Lung (tissue), 11 donors: ENCODE measurements at regions not wholly inside any gene's neighbourhood (a gene's known extent, or its start where the extent isn't known, plus 50 kb on each side); places are given as distances from the start of the nearest gene placed in this dataset.

Experiments used
- ATAC-seq: fragments of 200-7000 bp; cut with Tn5 transposase; one replicate; pipeline ENCODE4 v1.9.1; 2020; ENCODE audit warnings: moderate number of reproducible peaks; ENCODE audit not compliant: insufficient read depth, low FRiP score
- DNase-seq, 3 donors: peaks; one replicate each; pipeline ENCODE4 v3.0.0-alpha.2; 2013 to 2017
- H3K27ac ChIP-seq, 2 donors: one replicate each; pipeline ENCODE4 v1.5.1; 2013; ENCODE audit warnings: mild to moderate bottlenecking in 2 of 2, moderate library complexity in 2 of 2, control low read depth in 1 of 2, inconsistent platforms in 1 of 2, low read depth in 1 of 2, low read length in 1 of 2
- H3K27me3 ChIP-seq, 3 donors: one replicate each; pipeline ENCODE4 v1.5.1; 2013; ENCODE audit warnings: low read length in 2 of 3; ENCODE audit not compliant: control insufficient read depth in 3 of 3, insufficient read depth in 3 of 3
- H3K36me3 ChIP-seq, 4 donors: one replicate each; pipeline ENCODE4 v1.5.1; 2013; ENCODE audit warnings: low read length in 4 of 4, mild to moderate bottlenecking in 1 of 4, moderate library complexity in 1 of 4; ENCODE audit not compliant: control insufficient read depth in 4 of 4, insufficient read depth in 4 of 4
- H3K4me1 ChIP-seq, 5 donors: one replicate each; pipeline ENCODE4 v1.5.1; 2013; ENCODE audit warnings: low read length in 5 of 5, mild to moderate bottlenecking in 2 of 5, moderate library complexity in 1 of 5; ENCODE audit not compliant: control insufficient read depth in 5 of 5, insufficient read depth in 5 of 5
- H3K4me3 ChIP-seq: one replicate; pipeline ENCODE4 v1.5.1; 2013; ENCODE audit warnings: mild to moderate bottlenecking, control low read depth, moderate library complexity
- H3K9ac ChIP-seq, 2 donors: one replicate each; pipeline ENCODE4 v1.5.1; 2013; ENCODE audit warnings: low read length in 2 of 2, control low read depth in 1 of 2; ENCODE audit not compliant: insufficient read depth in 1 of 2
- H3K9me3 ChIP-seq, 4 donors: one replicate each; pipeline ENCODE4 v1.5.1; 2013; ENCODE audit warnings: low read length in 3 of 4, mild to moderate bottlenecking in 1 of 4, moderate library complexity in 1 of 4; ENCODE audit not compliant: control insufficient read depth in 4 of 4, insufficient read depth in 3 of 4
- WGBS, 2 donors: extraction: QIAGEN DNeasy Blood & Tissue Kit; methylation state at CpG; one replicate each; pipeline ENCODE4 v1.1.7; 2013; 5-methylcytosine and 5-hydroxymethylcytosine counted together
- TF ChIP-seq, protein P1 (sequence below): IDR thresholded peaks from 2 replicates; pipeline ENCODE4 v1.5.1; 2012; ENCODE audit warnings: mild to moderate bottlenecking; ENCODE audit errors: control extremely low read depth, extremely low read depth
- donor health status: control.
- donor health status: control.
- donor health status: Bipolar disorder and iron deficiency.
- donor health status: healthy.
- donor health status: DM: yes; HTN: yes; CAD: no.

DNA sequence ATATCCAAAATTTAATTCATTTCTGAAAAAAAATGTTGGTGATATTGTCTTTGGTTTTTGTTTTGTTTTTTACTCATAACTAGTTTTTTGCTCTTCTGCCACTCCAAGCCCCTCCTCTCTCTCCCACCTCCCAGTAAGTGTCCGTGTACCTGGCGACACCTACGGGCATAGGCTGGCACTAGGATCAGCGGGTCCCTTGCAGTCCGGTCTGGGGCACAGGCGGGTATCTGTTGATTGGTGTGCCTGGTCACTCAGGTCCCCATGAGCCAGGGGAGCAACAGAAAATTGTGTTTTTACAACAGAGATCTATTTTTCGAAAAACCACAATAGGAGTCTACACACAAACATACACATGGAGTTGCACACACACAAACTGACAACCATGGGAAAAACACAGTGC, 104.8 kb downstream of the ZIC5 start:
- Histone ChIP-seq H3K9me3 (no peaks in the 10 kb centered on the region), H3K27me3 (no peaks in the 10 kb centered on the region), H3K27ac (no peak overlapping the region), H3K36me3 (no peaks in the 10 kb centered on the region), H3K4me1 (peaks cover 0 to 16% (median 0%) of the 10 kb centered on the region in 5 donors), H3K4me3 (no peak overlapping the region), H3K9ac (no peak overlapping the region)
- WGBS, 2 donors: 97 to 98% methylated on average over 7 of the region's 7 CpGs
- no peak for ATAC-seq
- TF ChIP-seq, protein P1, sequence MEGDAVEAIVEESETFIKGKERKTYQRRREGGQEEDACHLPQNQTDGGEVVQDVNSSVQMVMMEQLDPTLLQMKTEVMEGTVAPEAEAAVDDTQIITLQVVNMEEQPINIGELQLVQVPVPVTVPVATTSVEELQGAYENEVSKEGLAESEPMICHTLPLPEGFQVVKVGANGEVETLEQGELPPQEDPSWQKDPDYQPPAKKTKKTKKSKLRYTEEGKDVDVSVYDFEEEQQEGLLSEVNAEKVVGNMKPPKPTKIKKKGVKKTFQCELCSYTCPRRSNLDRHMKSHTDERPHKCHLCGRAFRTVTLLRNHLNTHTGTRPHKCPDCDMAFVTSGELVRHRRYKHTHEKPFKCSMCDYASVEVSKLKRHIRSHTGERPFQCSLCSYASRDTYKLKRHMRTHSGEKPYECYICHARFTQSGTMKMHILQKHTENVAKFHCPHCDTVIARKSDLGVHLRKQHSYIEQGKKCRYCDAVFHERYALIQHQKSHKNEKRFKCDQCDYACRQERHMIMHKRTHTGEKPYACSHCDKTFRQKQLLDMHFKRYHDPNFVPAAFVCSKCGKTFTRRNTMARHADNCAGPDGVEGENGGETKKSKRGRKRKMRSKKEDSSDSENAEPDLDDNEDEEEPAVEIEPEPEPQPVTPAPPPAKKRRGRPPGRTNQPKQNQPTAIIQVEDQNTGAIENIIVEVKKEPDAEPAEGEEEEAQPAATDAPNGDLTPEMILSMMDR: no peak
- no peak for DNase-seq

DNA sequence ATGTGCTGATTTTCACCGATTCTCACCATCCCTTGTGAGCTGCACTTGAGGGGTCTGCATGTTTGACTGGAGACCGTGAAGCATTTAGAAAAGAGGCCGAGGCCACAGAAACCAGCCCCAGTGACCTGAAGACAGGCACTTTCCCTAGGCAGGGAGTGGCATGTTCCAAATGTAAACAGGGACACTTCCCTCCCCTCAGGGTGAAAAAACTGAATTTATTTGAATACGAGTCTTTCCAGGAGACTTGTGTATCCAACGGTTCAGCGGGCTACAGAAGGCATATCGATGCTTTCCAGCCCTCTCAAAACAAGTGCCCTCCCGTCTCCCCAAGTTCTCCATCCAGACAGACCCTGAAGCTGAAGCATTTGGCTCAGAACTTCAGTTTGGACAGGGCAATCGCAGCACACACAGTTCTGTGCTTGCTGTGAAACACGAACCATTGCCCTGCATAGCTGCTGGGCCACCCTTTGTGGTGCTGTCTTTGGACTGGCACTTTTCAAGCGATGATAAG, 106.1 kb downstream of the ZIC5 start:
- ATAC-seq (no peak), DNase-seq (no peak)
- 90 to 94% methylated on average over 11 of the region's 11 CpGs for WGBS, 2 donors
- TF ChIP-seq, protein P1: no peak
- H3K9me3 ChIP-seq: no peaks in the 10 kb centered on the region
- no peak overlapping the region for H3K9ac ChIP-seq
- no peaks in the 10 kb centered on the region for H3K36me3 ChIP-seq
- H3K4me1 ChIP-seq: peaks cover 0 to 7% (median 0%) of the 10 kb centered on the region in 5 donors
- H3K27ac ChIP-seq: no peak overlapping the region
- H3K4me3 ChIP-seq: no peak overlapping the region
- no peaks in the 10 kb centered on the region for H3K27me3 ChIP-seq

DNA sequence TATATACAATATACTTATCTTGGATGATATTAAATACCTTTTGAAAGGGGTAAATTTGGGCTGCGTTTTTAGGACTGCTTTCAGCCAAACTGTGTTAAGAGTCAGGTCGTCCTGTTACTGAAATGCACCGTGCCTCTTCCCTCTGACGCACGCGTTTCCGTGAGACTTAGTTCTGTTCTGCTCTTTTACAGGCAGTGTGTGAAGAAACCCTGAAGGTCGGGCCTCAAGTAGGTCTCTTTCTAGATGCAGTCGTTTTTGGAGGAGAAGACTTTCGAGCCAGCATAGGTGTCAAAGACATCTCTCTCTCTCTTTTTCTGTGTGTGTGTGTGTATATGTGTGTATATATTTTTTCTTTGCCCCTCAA, 107.0 kb downstream of the ZIC5 start:
- WGBS, 2 donors: 82 to 92% methylated on average over 10 of the region's 10 CpGs
- Histone ChIP-seq H3K27ac (no peak overlapping the region), H3K27me3 (no peaks in the 10 kb centered on the region), H3K9ac (no peak overlapping the region), H3K4me3 (no peak overlapping the region), H3K4me1 (peaks cover 0 to 6% (median 0%) of the 10 kb centered on the region in 5 donors), H3K9me3 (no peaks in the 10 kb centered on the region), H3K36me3 (no peaks in the 10 kb centered on the region)
- no peak for ATAC-seq
- DNase-seq: no peak
- TF ChIP-seq, protein P1: no peak
